Stomach (tissue), 4 donors: ENCODE measurements at regions not wholly inside any gene's neighbourhood (a gene's known extent, or its start where the extent isn't known, plus 50 kb on each side); places are given as distances from the start of the nearest gene placed in this dataset.

Source experiments
- CTCF ChIP-seq, 7 experiments: fragments of 450-650 bp in 4 of 7; fragments of 200-600 bp in 3 of 7; sonication (generic) in 3 of 7; IDR thresholded peaks; one replicate each; pipeline ENCODE4 v1.5.1; 2016 to 2019; ENCODE audit warnings: antibody characterized with exemption in 7 of 7, control low read depth in 2 of 7, mild to moderate bottlenecking in 1 of 7
- POLR2A ChIP-seq, 4 donors: fragments of 450-650 bp; IDR thresholded peaks; one replicate each; pipeline ENCODE4 v1.6.1; 2016; ENCODE audit warnings: antibody characterized with exemption in 4 of 4, control low read depth in 2 of 4, mild to moderate bottlenecking in 1 of 4, moderate library complexity in 1 of 4

GRCh38 chr22:25362883-25363240 is 143.4 kb downstream of the CRYBB2 start:
- TF ChIP-seq CTCF (IDR thresholded peaks at IDR 0.05) = no peak
- no peak for TF ChIP-seq POLR2A (IDR thresholded peaks at IDR 0.05)
